LoVo (cell line): ENCODE measurements at regions not wholly inside any gene's neighbourhood (a gene's known extent, or its start where the extent isn't known, plus 50 kb on each side); places are given as distances from the start of the nearest gene placed in this dataset.
A peak's percentile ranks its signal among the peaks of the same experiment; 100 is the strongest.

Source experiments
- DNase-seq: peaks from one replicate; pipeline ENCODE4 v3.0.0-alpha.2; 2016; ENCODE audit warnings: low spot score

DNA sequence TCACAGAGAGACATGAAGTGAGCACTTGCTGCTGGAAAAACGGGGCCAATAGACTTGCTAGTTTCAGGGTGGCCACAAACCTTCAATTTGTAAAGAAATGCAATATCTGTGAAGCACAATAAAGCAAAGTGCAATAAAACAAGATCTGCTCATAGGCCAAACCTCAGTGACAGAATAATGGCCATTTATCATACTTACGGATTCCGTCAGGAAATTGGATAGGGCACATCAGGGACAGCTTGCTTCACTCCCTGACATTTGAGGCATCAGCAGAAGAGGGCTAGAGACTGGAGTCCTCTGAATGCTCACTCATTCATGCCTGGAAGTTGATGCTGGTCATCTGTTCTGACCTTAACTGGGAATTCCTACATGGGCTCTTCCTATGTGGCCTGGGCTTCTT, 165.5 kb upstream of the OPRM1 start:
- DNase-seq, result no peak

- DNase-seq, result no peak
Observed at GRCh38 chr6:153872946-153873345, 166.1 kb upstream of the OPRM1 start.

DNA sequence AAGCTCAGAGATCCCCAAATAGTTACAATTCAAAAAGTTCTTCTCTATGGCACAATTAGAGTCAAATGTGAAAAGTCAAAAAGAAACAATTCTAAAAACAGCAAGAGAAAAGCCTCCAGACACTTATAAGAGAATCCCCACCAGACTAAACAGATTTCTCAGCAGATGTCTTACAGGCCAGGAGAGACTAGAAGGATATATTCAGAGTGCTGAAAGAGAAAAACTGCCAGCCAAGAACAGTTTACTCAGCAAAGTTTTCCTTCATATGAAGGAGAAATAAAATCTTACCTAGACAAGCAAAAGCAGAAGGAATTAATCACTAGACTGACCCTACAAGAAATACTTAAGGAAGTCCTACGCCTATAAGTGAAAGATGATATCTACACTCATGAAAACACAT, 176.1 kb upstream of the OPRM1 start:
- no peak for DNase-seq

DNA sequence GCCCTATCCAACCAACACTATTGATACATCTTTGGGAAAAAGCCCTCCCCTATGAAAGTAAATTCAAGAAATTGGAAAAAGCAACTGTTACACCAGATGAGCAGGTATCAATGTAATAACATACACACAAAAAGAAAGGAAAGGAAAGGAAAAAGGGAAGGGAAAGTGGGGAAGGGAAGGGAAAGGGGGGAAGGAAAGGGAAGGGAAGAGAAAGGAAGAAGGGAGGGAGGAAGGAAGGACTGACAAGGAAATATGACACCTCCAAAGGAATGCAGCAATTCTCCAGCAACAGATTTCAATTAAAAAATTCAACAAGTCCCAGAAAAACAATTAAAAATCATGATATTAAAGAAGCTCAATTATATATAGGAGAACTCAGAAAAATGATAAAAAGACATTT, 176.9 kb upstream of the OPRM1 start:
- DNase-seq, result no peak

- no peak for DNase-seq
Observed at GRCh38 chr6:153858529-153858928, 180.5 kb upstream of the OPRM1 start.

DNA sequence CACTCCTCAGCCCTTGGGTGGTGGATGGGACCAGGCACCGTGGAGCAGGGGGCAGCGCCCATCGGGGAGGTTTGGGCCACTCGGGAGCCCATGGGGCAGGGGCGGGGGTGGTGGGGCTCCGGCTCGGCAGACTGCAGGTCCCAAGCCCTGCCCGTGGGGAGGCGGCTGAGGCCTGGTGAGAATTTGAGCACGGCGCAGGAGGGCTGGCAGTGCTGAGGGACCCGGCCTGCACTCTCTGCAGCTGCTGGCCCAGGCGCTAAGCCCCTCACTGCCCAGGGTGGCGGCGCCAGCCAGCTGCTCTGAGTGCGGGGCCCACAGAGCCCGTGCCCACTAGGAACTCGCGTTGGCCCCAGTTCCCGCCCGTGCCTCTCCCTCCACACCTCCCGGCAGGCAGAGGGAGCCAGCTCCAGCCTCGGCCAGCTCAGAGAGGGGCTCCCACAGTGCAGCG, 182.1 kb upstream of the OPRM1 start:
- DNase-seq, result no peak

- DNase-seq, result no peak
Observed at GRCh38 chr6:153852481-153852880, 186.6 kb upstream of the OPRM1 start.

GRCh38 chr6:153852034-153852433, 187.0 kb upstream of the OPRM1 start:
- DNase-seq, result no peak

- no peak for DNase-seq
Observed at GRCh38 chr6:153849072-153849779, 189.8 kb upstream of the OPRM1 start.

- no peak for DNase-seq
Observed at GRCh38 chr6:153843420-153843819, 195.6 kb upstream of the OPRM1 start.

DNA sequence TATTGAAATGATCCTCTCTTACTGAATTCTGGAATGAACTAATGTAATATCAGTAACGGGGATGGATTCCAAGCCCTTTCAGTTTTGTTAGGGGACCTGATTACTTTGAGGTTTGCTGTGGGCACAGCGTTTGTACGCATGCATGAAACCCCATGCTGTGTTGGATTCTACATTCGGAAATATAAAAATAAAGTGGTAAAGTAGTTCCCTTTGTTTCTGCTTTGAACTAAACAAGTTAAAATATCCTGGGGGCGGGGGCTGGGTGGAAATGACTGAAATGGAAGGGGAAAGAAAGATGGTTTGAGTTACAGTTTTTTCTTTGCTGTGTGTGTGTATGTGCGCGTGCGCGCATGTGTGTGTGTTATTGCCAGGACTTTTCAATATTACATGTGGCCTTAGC, 196.5 kb upstream of the OPRM1 start:
- no peak for DNase-seq

DNA sequence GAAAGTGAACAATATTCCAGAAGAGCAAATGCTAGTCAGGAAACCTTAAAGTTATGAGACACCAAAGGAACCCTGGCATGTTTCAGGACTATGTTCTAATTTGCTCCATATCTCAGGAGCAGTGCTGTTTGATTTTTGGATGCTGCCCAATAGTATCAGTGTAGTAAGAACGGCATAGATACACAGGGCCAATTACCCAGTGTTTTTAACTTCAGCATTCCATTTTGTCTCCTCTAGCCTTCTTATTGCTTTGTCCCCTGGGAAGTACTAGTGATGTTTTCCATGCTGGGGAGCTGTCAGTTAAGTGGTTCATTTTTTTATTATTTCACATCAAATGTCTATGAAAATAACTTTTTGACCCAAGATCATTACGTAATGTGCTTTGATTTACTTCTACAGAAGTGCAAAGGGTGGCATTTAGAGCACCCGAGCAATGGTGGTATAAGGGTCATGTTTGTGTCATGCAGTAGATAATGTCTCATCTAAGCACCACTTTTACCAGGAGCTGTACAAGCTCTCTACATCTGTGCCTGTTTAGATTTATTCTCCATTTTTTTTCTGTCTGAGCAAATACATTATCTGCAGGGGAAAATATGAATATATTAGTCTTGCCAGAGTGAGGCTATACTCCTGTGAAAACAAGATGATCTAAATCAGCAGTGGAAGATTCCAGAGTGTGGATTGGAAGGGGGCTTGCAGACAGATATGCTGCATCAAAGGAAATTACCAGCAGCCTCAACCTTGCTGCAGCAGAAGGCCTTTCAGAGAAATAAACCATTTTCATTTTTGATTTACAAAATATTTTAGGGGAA, 198.8 kb upstream of the OPRM1 start:
- no peak for DNase-seq

GRCh38 chr6:153832543-153832942, 206.5 kb upstream of the OPRM1 start:
- DNase-seq, result no peak

GRCh38 chr6:153831350-153832078, 207.5 kb upstream of the OPRM1 start:
- no peak for DNase-seq

GRCh38 chr6:153817173-153817572, 221.9 kb upstream of the OPRM1 start:
- DNase-seq, result no peak

DNA sequence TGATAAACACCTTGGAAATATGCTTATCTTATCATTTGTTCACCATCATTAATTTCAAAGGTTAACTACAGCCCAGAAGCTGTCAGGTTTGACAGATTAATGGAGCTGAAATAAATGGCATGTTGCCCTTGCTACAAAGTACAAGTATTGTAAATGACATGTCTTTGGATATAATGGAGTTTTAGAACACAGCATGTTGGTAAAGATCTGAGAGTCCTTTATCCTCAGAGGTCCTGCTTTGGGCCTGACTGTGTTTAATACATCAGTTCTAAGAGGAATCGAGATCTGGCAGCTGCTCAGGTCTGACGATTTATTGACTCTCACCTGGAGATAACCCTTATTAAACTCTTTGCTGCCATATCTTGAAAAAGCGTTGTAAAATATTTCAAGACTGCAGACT, 222.7 kb upstream of the OPRM1 start:
- DNase-seq, result no peak

DNA sequence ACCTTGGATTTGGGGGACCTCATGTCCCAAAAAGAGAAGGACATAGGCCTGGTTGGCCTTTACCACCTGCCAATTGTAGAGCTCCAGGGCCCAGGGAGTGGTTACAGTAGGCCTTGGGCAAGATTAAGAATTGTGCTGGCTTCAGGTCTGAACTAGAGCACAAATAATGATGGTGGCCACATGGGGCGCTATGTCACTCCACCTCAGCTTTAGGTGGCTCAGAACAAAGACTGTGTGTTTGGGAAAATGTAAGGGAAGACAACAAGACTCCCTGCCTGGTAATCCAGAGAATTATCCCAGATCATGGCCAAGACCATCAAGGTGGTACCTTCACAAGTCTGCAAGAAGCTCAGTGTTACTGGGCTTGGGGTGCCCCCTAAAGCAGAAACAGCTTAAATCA, 224.9 kb upstream of the OPRM1 start:
- DNase-seq, result no peak

DNA sequence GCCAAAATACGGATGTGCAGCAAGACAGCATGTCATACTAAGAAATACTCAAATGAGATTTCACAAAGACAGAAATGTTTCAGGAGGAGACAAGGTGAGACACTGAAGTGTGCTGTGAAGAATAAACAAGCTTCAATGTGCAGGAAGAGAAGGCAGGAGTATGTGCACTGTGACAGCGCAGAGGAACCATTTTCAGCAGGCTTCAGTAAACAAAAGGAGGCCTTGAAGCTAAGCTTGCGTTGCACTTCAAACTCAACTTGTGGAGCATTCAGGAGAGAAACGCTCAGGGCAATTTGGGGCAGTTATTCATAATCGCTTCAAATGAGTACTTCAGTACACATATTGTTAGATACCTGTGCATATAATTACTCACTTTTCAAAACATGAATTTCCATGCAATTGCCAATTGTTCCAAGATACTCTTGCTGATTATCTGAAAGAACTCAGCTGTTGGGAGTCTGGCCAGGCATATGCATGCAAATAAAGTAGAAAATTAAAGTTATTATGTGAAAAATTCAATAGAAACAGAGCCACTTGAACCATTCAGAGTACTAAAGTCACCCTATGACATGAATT, 234.2 kb upstream of the OPRM1 start:
- DNase-seq, result no peak

DNA sequence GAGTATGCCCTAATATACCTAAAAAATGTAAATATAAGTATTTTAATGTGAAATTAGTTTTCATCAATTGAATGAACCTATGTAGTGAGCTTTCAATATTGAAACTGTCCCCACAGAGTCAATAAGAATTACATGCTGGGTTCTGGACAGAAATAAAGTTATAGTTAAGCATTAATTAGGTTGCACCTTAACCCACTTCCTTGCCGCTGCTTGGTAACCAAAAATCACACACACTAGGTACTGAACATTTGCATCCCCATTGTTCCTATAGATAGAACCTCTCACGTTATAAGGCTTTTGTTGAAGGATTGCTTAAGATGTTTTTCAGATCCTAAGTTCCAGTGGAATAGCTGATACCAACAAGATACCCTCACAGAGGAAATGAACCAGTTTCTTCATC, 237.1 kb upstream of the OPRM1 start:
- DNase-seq, result no peak

- DNase-seq, result no peak
Observed at GRCh38 chr6:153800580-153801188, 238.4 kb upstream of the OPRM1 start.

- no peak for DNase-seq
Observed at GRCh38 chr6:153790876-153791473, 248.1 kb upstream of the OPRM1 start.

DNA sequence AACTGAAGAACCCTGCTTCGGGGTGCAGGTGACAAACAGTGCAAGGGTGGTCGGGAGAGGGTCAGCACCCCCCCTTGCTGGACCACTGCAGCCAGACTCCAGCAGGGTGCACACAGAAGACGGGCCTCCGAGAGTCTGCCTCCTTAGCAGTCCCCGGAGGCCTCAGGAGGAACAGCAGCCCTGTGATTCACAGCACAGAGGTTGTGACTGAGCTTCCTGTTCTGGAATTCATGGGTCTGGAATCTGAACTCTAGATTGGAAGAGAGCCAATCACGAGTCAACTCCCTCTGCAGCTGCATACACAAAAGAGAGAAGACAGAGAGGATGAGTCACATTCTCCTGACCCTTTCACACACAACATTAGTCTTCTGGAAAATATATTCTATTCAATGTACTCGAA, 249.0 kb upstream of the OPRM1 start:
- DNase-seq, result peak; percentile 9
